H1 (cell line): ENCODE measurements at regions not wholly inside any gene's neighbourhood (a gene's known extent, or its start where the extent isn't known, plus 50 kb on each side); places are given as distances from the start of the nearest gene placed in this dataset.

Experiments used
- CTCF ChIA-PET: fragments of 300-600 bp; sonication (Branson Sonifier 250); formaldehyde crosslinking; loops from one replicate; lab custom pipeline; 2021; ENCODE audit not compliant: partially characterized antibody; lab: Charles Lee
- POLR2A ChIA-PET: fragments of 300-600 bp; sonication (Branson Sonifier 250); formaldehyde crosslinking; loops from one replicate; lab custom pipeline; 2021; ENCODE audit warnings: inconsistent platforms; ENCODE audit not compliant: partially characterized antibody; lab: Charles Lee
- DNase-seq, 2 experiments: peaks; one replicate each; pipeline versions ENCODE4 v3.0.0 to v3.0.0-alpha.2; 2010 to 2022; ENCODE audit warnings: low spot score in 2 of 2, low read depth in 1 of 2, mixed read lengths in 1 of 2
- FAIRE-seq: peaks from 2 replicates; lab custom pipeline; 2011; peaks lifted over from hg19 to GRCh38; lab: Jason Lieb, UNC
- H2AFZ ChIP-seq: 2 replicates; pipeline ENCODE4 v1.8.1; 2012; ENCODE audit warnings: low read length, inconsistent platforms
- H2AK5ac ChIP-seq: 2 replicates; pipeline ENCODE4 v1.6.1; 2013; ENCODE audit warnings: low read depth, low read length
- H2BK120ac ChIP-seq: replicated peaks from 2 replicates; pipeline ENCODE3; 2013; ENCODE audit warnings: low read depth, low read length, inconsistent platforms
- H2BK12ac ChIP-seq: 2 replicates; pipeline ENCODE4 v1.6.1; 2013; ENCODE audit warnings: low read depth, low read length
- H2BK15ac ChIP-seq: 2 replicates; pipeline ENCODE4 v1.6.1; 2013; ENCODE audit warnings: low read length
- H2BK20ac ChIP-seq: 2 replicates; pipeline ENCODE4 v1.6.1; 2013; ENCODE audit warnings: low read length
- H2BK5ac ChIP-seq: 2 replicates; pipeline ENCODE4 v1.6.1; 2013; ENCODE audit warnings: low read depth, low read length
- H3K14ac ChIP-seq: 2 replicates; pipeline ENCODE4 v1.6.1; 2013; ENCODE audit warnings: inconsistent platforms; ENCODE audit not compliant: insufficient read length
- H3K18ac ChIP-seq: 2 replicates; pipeline ENCODE4 v1.6.1; 2013; ENCODE audit warnings: low read length; ENCODE audit errors: extremely low read depth
- H3K23ac ChIP-seq: 2 replicates; pipeline ENCODE4 v1.6.1; 2013; ENCODE audit warnings: inconsistent platforms; ENCODE audit not compliant: insufficient read length
- H3K23me2 ChIP-seq: 2 replicates; pipeline ENCODE4 v1.6.1; 2013; ENCODE audit warnings: low read depth, low read length
- H3K27ac ChIP-seq: 2 replicates; pipeline ENCODE4 v1.6.1; 2011; ENCODE audit warnings: low read depth, low read length, inconsistent platforms
- H3K27me3 ChIP-seq, 4 experiments: replicated peaks in 1 of 4; 1 replicate in 1 of 4; 2 replicates in 3 of 4; pipeline versions ENCODE4 v1.6.1 to v1.8.1; 2011 to 2013; ENCODE audit warnings: low read length in 3 of 4, mild to moderate bottlenecking in 3 of 4, inconsistent platforms in 2 of 4, mixed read lengths in 2 of 4, moderate library complexity in 1 of 4; ENCODE audit not compliant: control insufficient read depth in 3 of 4, insufficient read depth in 3 of 4; ENCODE audit errors: extremely low read depth in 1 of 4
- H3K36me3 ChIP-seq, 4 experiments: 2 replicates each; pipeline versions ENCODE4 v1.6.1 to v1.8.1; 2011 to 2013; ENCODE audit warnings: mild to moderate bottlenecking in 4 of 4, low read length in 3 of 4, moderate library complexity in 2 of 4, control low read depth in 1 of 4, inconsistent platforms in 1 of 4; ENCODE audit not compliant: insufficient read depth in 4 of 4, control insufficient read depth in 2 of 4
- H3K4ac ChIP-seq: replicated peaks from 2 replicates; pipeline ENCODE3; 2013; ENCODE audit warnings: low read length, low read depth, mixed read lengths, inconsistent platforms; ENCODE audit not compliant: insufficient read length
- H3K4me1 ChIP-seq, 4 experiments: replicated peaks in 1 of 4; 1 replicate in 1 of 4; 2 replicates in 3 of 4; pipeline versions ENCODE4 v1.6.1 to v1.8.1; 2011 to 2013; ENCODE audit warnings: low read length in 3 of 4, inconsistent platforms in 2 of 4, mixed read lengths in 1 of 4; ENCODE audit not compliant: insufficient read depth in 4 of 4, control insufficient read depth in 3 of 4
- H3K4me2 ChIP-seq, 2 experiments: 2 replicates each; pipeline versions ENCODE4 v1.6.1 to v1.8.1; 2011 to 2013; ENCODE audit warnings: low read depth in 2 of 2, low read length in 2 of 2, control low read depth in 1 of 2, inconsistent platforms in 1 of 2, mild to moderate bottlenecking in 1 of 2; ENCODE audit not compliant: insufficient read depth in 1 of 2
- H3K4me3 ChIP-seq, 4 experiments: fragments of 200-600, 300-600 bp in 1 of 4; sonication (generic), shearing (Covaris generic), sonication (Bioruptor Twin) in 1 of 4; 2 replicates each; pipeline versions ENCODE4 v1.5.1 to v1.8.1; 2011 to 2016; ENCODE audit warnings: low read length in 4 of 4, low read depth in 3 of 4, control low read depth in 2 of 4, inconsistent platforms in 2 of 4, mild to moderate bottlenecking in 2 of 4, mixed read lengths in 1 of 4, moderate library complexity in 1 of 4; ENCODE audit not compliant: insufficient read depth in 2 of 4; ENCODE audit errors: extremely low read depth in 1 of 4
- H3K56ac ChIP-seq: replicated peaks from 2 replicates; pipeline ENCODE3; 2013; ENCODE audit warnings: low read depth, mild to moderate bottlenecking, mixed read lengths, low read length, inconsistent platforms; ENCODE audit not compliant: insufficient read length
- H3K79me1 ChIP-seq: 2 replicates; pipeline ENCODE4 v1.6.1; 2013; ENCODE audit warnings: low read depth, low read length, control low read depth
- H3K79me2 ChIP-seq, 2 experiments: 2 replicates each; pipeline versions ENCODE4 v1.6.1 to v1.8.1; 2012 to 2013; ENCODE audit warnings: low read length in 2 of 2, mild to moderate bottlenecking in 2 of 2, inconsistent platforms in 1 of 2; ENCODE audit not compliant: insufficient read depth in 2 of 2, control insufficient read depth in 1 of 2
- H3K9ac ChIP-seq, 4 experiments: replicated peaks in 1 of 4; 1 replicate in 1 of 4; 2 replicates in 3 of 4; pipeline versions ENCODE4 v1.6.1 to v1.8.1; 2011 to 2013; ENCODE audit warnings: low read depth in 3 of 4, low read length in 3 of 4, control low read depth in 2 of 4, mild to moderate bottlenecking in 2 of 4, moderate library complexity in 2 of 4, inconsistent platforms in 1 of 4; ENCODE audit errors: extremely low read depth in 1 of 4
- H3K9me3 ChIP-seq, 2 experiments: 2 replicates each; pipeline versions ENCODE4 v1.6.1 to v1.8.1; 2012 to 2013; ENCODE audit warnings: mild to moderate bottlenecking in 2 of 2, moderate library complexity in 2 of 2, control low read depth in 1 of 2, inconsistent platforms in 1 of 2, low read depth in 1 of 2, low read length in 1 of 2, mixed read lengths in 1 of 2; ENCODE audit not compliant: insufficient read depth in 2 of 2
- H4K20me1 ChIP-seq, 2 experiments: replicated peaks in 1 of 2; 2 replicates each; pipeline versions ENCODE3 to v1.8.1; 2011 to 2013; ENCODE audit warnings: inconsistent platforms in 2 of 2, low read length in 2 of 2, mild to moderate bottlenecking in 1 of 2; ENCODE audit not compliant: insufficient read depth in 2 of 2, control insufficient read depth in 1 of 2
- H4K5ac ChIP-seq: 2 replicates; pipeline ENCODE4 v1.6.1; 2013; ENCODE audit warnings: low read length, low read depth, mixed read lengths, inconsistent platforms; ENCODE audit not compliant: insufficient read length
- H4K8ac ChIP-seq: 2 replicates; pipeline ENCODE4 v1.8.0; 2013; ENCODE audit warnings: mild to moderate bottlenecking, moderate library complexity, low read length, inconsistent platforms; ENCODE audit not compliant: insufficient read depth; ENCODE audit errors: extremely low read depth
- H4K91ac ChIP-seq: replicated peaks from 2 replicates; pipeline ENCODE3; 2013; ENCODE audit warnings: low read length, mixed read lengths, inconsistent platforms; ENCODE audit not compliant: insufficient read length
- CREB1 ChIP-seq: IDR thresholded peaks from 2 replicates; pipeline ENCODE4 v1.6.1; 2012; ENCODE audit warnings: inconsistent platforms
- CTBP2 ChIP-seq: IDR thresholded peaks from 2 replicates; pipeline ENCODE4 v1.7.0; 2011; ENCODE audit warnings: borderline replicate concordance, mild to moderate bottlenecking, moderate library complexity, mixed read lengths, low read length; ENCODE audit not compliant: insufficient read depth, insufficient read length
- EGR1 ChIP-seq: IDR thresholded peaks from 2 replicates; pipeline ENCODE4 v1.6.1; 2011; ENCODE audit warnings: low read depth, low read length, borderline replicate concordance
- HDAC6 ChIP-seq: IDR thresholded peaks from one replicate; pipeline ENCODE4 v1.7.1; 2012; ENCODE audit warnings: low read depth, mild to moderate bottlenecking, inconsistent platforms, low read length, moderate library complexity
- JUN ChIP-seq: IDR thresholded peaks from 2 replicates; pipeline ENCODE4 v1.6.1; 2011; ENCODE audit warnings: low read depth, mild to moderate bottlenecking, improper control_type of control experiment, low read length
- JUND ChIP-seq: IDR thresholded peaks from 2 replicates; pipeline ENCODE4 v1.6.1; 2011; ENCODE audit warnings: mild to moderate bottlenecking, improper control_type of control experiment, low read length
- MAX ChIP-seq: IDR thresholded peaks from 2 replicates; pipeline ENCODE4 v1.6.1; 2012; ENCODE audit warnings: inconsistent platforms
- SP2 ChIP-seq: IDR thresholded peaks from 2 replicates; pipeline ENCODE4 v1.6.1; 2012; ENCODE audit warnings: mild to moderate bottlenecking, low read length, inconsistent platforms
- USF2 ChIP-seq: IDR thresholded peaks from 2 replicates; pipeline ENCODE4 v1.6.1; 2011; ENCODE audit warnings: low read length, improper control_type of control experiment
- WGBS, 2 experiments: shearing (Covaris generic) in 1 of 2; methylation state at CpG; one replicate each; pipeline versions ENCODE4 v1.1.6 to v1.1.7; 2013 to 2015; ENCODE audit warnings: low lambda C conversion rate in 2 of 2, mixed read lengths in 2 of 2, inconsistent platforms in 1 of 2, low coverage in 1 of 2, missing lambda C conversion rate in 1 of 2; ENCODE audit not compliant: insufficient replicate concordance in 2 of 2, insufficient coverage in 1 of 2, insufficient read length in 1 of 2; ENCODE audit errors: extremely low coverage in 1 of 2, missing lambda C conversion rate in 1 of 2; 5-methylcytosine and 5-hydroxymethylcytosine counted together
- TF ChIP-seq, protein P1 (sequence below), 3 experiments: IDR thresholded peaks; 1 replicate in 2 of 3; 2 replicates in 1 of 3; pipeline versions ENCODE4 v1.5.1 to v1.6.1; 2011; ENCODE audit warnings: low read length in 3 of 3, mild to moderate bottlenecking in 3 of 3, inconsistent platforms in 2 of 3, low read depth in 1 of 3, moderate library complexity in 1 of 3; ENCODE audit not compliant: insufficient read depth in 1 of 3; ENCODE audit errors: control extremely low read depth in 1 of 3

- Histone ChIP-seq H2BK20ac (peak overlapping the region; percentile 95), H3K56ac (no peak overlapping the region), H3K4me3 (no peak overlapping the region), H3K23me2 (no peaks in the 10 kb centered on the region), H3K79me1 (no peaks in the 10 kb centered on the region), H3K79me2 (no peaks in the 10 kb centered on the region), H2BK15ac (peak overlapping the region; percentile 84; the same call in 1 of the 2 replicates), H3K36me3 (no peaks in the 10 kb centered on the region), H3K4ac (no peak overlapping the region), H2AK5ac (no peak overlapping the region; the same call in 1 of the 2 replicates), H3K23ac (no peak overlapping the region), H4K5ac (no peak overlapping the region), H2BK5ac (peak overlapping the region; percentile 76; the same call in 1 of the 2 replicates), H2AFZ (no peak overlapping the region), H3K27me3 (no peaks in the 10 kb centered on the region), H2BK12ac (peak overlapping the region; percentile 45; the same call in 1 of the 2 replicates), H3K27ac (no peak overlapping the region), H3K9me3 (no peaks in the 10 kb centered on the region), H3K9ac (no peak overlapping the region), H3K14ac (no peak overlapping the region), H2BK120ac (no peak overlapping the region), H4K8ac (no peak overlapping the region), H3K18ac (0 out of 2 replicates have a peak overlapping the region, but pooled peaks have one; percentile 78), H4K20me1 (no peaks in the 10 kb centered on the region), H3K4me1 (peaks cover 17 to 32% (median 29%) of the 10 kb centered on the region in 4 experiments), H3K4me2 (no peak overlapping the region), H4K91ac (no peak overlapping the region)
- POLR2A ChIA-PET: no interaction called here
- FAIRE-seq (no peak), DNase-seq (no peak)
- CTCF ChIA-PET: interaction anchor here (1.2 kb wide), 1 partner anchor 16 kb away, joined by 4 read pairs; no protein-coding TSS in a partner anchor
- WGBS, 2 experiments: 81% methylated on average over 5 of the region's 5 CpGs; no CpG with 5 or more reads in 1 of the 2 experiments
- TF ChIP-seq JUND: no peak
- TF ChIP-seq CREB1: no peak
- TF ChIP-seq, protein P1, sequence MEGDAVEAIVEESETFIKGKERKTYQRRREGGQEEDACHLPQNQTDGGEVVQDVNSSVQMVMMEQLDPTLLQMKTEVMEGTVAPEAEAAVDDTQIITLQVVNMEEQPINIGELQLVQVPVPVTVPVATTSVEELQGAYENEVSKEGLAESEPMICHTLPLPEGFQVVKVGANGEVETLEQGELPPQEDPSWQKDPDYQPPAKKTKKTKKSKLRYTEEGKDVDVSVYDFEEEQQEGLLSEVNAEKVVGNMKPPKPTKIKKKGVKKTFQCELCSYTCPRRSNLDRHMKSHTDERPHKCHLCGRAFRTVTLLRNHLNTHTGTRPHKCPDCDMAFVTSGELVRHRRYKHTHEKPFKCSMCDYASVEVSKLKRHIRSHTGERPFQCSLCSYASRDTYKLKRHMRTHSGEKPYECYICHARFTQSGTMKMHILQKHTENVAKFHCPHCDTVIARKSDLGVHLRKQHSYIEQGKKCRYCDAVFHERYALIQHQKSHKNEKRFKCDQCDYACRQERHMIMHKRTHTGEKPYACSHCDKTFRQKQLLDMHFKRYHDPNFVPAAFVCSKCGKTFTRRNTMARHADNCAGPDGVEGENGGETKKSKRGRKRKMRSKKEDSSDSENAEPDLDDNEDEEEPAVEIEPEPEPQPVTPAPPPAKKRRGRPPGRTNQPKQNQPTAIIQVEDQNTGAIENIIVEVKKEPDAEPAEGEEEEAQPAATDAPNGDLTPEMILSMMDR (IDR thresholded peaks at IDR 0.05; ENCODE audit: control extremely low read depth in 1 of 3, insufficient read depth in 1 of 3, low read depth in 1 of 3, low read length in 3 of 3): no peak
- TF ChIP-seq SP2: no peak
- no peak for TF ChIP-seq CTBP2
- TF ChIP-seq MAX: no peak
- TF ChIP-seq USF2: no peak
- TF ChIP-seq EGR1: no peak
- TF ChIP-seq JUN: no peak
- no peak for TF ChIP-seq HDAC6
Measured at GRCh38 chr1:116851846-116852245, 57.9 kb upstream of the PTGFRN start.
